ENCODE measurements at regions not wholly inside any gene's neighbourhood (a gene's known extent, or its start where the extent isn't known, plus 50 kb on each side); places are given as distances from the start of the nearest gene placed in this dataset.

- H3K9me3 Mint-ChIP-seq: peaks cover 0 to 3% (median 0%) of the 10 kb centered on the region in 7 donors
- TF ChIP-seq, protein P1, sequence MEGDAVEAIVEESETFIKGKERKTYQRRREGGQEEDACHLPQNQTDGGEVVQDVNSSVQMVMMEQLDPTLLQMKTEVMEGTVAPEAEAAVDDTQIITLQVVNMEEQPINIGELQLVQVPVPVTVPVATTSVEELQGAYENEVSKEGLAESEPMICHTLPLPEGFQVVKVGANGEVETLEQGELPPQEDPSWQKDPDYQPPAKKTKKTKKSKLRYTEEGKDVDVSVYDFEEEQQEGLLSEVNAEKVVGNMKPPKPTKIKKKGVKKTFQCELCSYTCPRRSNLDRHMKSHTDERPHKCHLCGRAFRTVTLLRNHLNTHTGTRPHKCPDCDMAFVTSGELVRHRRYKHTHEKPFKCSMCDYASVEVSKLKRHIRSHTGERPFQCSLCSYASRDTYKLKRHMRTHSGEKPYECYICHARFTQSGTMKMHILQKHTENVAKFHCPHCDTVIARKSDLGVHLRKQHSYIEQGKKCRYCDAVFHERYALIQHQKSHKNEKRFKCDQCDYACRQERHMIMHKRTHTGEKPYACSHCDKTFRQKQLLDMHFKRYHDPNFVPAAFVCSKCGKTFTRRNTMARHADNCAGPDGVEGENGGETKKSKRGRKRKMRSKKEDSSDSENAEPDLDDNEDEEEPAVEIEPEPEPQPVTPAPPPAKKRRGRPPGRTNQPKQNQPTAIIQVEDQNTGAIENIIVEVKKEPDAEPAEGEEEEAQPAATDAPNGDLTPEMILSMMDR (IDR thresholded peaks at IDR 0.05): no peak
- no peak for DNase-seq
- Histone ChIP-seq H4K20me1 (ENCODE audit: insufficient read depth, low read length) (no peaks in the 10 kb centered on the region), H3K79me2 (ENCODE audit: insufficient read depth, low read length) (no peaks in the 10 kb centered on the region), H3K27ac (ENCODE audit: low read depth in 1 of 2, low read length in 2 of 2) (no peak overlapping the region), H3K9me3 (replicated peaks in 1 of 2; ENCODE audit: control insufficient read depth in 1 of 2, insufficient read depth in 1 of 2, low read length in 2 of 2) (no peaks in the 10 kb centered on the region), H3K4me2 (replicated peaks; ENCODE audit: extremely low read depth, low read length, poor library complexity, severe bottlenecking) (no peak overlapping the region), H3K36me3 (replicated peaks in 1 of 2; ENCODE audit: control insufficient read depth in 1 of 2, insufficient read depth in 2 of 2, low read length in 2 of 2) (no peaks in the 10 kb centered on the region), H3K9ac (ENCODE audit: insufficient read depth, low read length, poor library complexity, severe bottlenecking) (no peak overlapping the region), H3K4me3 (replicated peaks in 1 of 3; ENCODE audit: low read depth in 2 of 3, low read length in 3 of 3) (no peak overlapping the region), H3K27me3 (ENCODE audit: control insufficient read depth in 2 of 2, insufficient read depth in 2 of 2, low read length in 2 of 2) (no peaks in the 10 kb centered on the region), H3K4me1 (ENCODE audit: control insufficient read depth in 1 of 2, insufficient read depth in 2 of 2, low read length in 2 of 2) (no peaks in the 10 kb centered on the region), H2AFZ (ENCODE audit: insufficient read depth, low read depth, low read length, poor library complexity, severe bottlenecking) (no peak overlapping the region)
- intact Hi-C loops (cut with micrococcal nuclease): no loop called here
- H3K4me1 Mint-ChIP-seq: no peaks in the 10 kb centered on the region
- peaks cover 0 to 2% (median 1%) of the 10 kb centered on the region in 3 donors for H3K27me3 Mint-ChIP-seq (ENCODE audit: low read depth in 3 of 3)
- no peak overlapping the region for H3K4me3 Mint-ChIP-seq
- no peaks in the 10 kb centered on the region for H3K36me3 Mint-ChIP-seq
- WGBS (ENCODE audit: insufficient coverage): 100% methylated on average over 1 of the region's 4 CpGs
- no peak overlapping the region for H3K27ac Mint-ChIP-seq
Observed at GRCh38 chr10:35922876-35923600, 280.9 kb upstream of the FZD8 start.

- intact Hi-C loops (cut with micrococcal nuclease): no loop called here
- no peak overlapping the region for H3K27ac ChIP-seq (ENCODE audit: low read depth in 1 of 2, low read length in 2 of 2)
- no peaks in the 10 kb centered on the region for H3K9me3 ChIP-seq (replicated peaks in 1 of 2; ENCODE audit: control insufficient read depth in 1 of 2, insufficient read depth in 1 of 2, low read length in 2 of 2)
- H3K27ac Mint-ChIP-seq: no peak overlapping the region
- H3K4me1 ChIP-seq (ENCODE audit: control insufficient read depth in 1 of 2, insufficient read depth in 2 of 2, low read length in 2 of 2): no peaks in the 10 kb centered on the region
- no peak overlapping the region for H3K4me3 Mint-ChIP-seq
- H3K4me3 ChIP-seq (replicated peaks in 1 of 3; ENCODE audit: low read depth in 2 of 3, low read length in 3 of 3): no peak overlapping the region
- no peak overlapping the region for H2AFZ ChIP-seq (ENCODE audit: insufficient read depth, low read depth, low read length, poor library complexity, severe bottlenecking)
- WGBS (ENCODE audit: insufficient coverage): 90% methylated on average over 10 of the region's 13 CpGs
- no peak overlapping the region for H3K4me2 ChIP-seq (replicated peaks; ENCODE audit: extremely low read depth, low read length, poor library complexity, severe bottlenecking)
- TF ChIP-seq, protein P1 (IDR thresholded peaks at IDR 0.05): no peak
- no peaks in the 10 kb centered on the region for H3K36me3 Mint-ChIP-seq
- no peaks in the 10 kb centered on the region for H3K79me2 ChIP-seq (ENCODE audit: insufficient read depth, low read length)
- no peaks in the 10 kb centered on the region for H3K4me1 Mint-ChIP-seq
- peaks cover 0 to under 1% (median under 1%) of the 10 kb centered on the region in 3 donors for H3K27me3 Mint-ChIP-seq (ENCODE audit: low read depth in 3 of 3)
- H3K9ac ChIP-seq (ENCODE audit: insufficient read depth, low read length, poor library complexity, severe bottlenecking): no peak overlapping the region
- H3K36me3 ChIP-seq (replicated peaks in 1 of 2; ENCODE audit: control insufficient read depth in 1 of 2, insufficient read depth in 2 of 2, low read length in 2 of 2): no peaks in the 10 kb centered on the region
- peaks cover 0 to 3% (median 0%) of the 10 kb centered on the region in 7 donors for H3K9me3 Mint-ChIP-seq
- H4K20me1 ChIP-seq (ENCODE audit: insufficient read depth, low read length): no peaks in the 10 kb centered on the region
- DNase-seq: no peak
- H3K27me3 ChIP-seq (ENCODE audit: control insufficient read depth in 2 of 2, insufficient read depth in 2 of 2, low read length in 2 of 2): no peaks in the 10 kb centered on the region
Observed at GRCh38 chr10:35921866-35922350, 279.8 kb upstream of the FZD8 start.
